ENCODE measurements at regions not wholly inside any gene's neighbourhood (a gene's known extent, or its start where the extent isn't known, plus 50 kb on each side); places are given as distances from the start of the nearest gene placed in this dataset.

- Histone ChIP-seq H3K27ac (ENCODE audit: low read depth, low read length, poor library complexity, severe bottlenecking) (no peak overlapping the region), H2AFZ (ENCODE audit: low read length) (no peak overlapping the region), H3K9me3 (ENCODE audit: low read length) (no peaks in the 10 kb centered on the region), H3K4me1 (ENCODE audit: insufficient read depth, low read length, poor library complexity, severe bottlenecking) (no peaks in the 10 kb centered on the region), H3K4me2 (ENCODE audit: low read length) (no peak overlapping the region), H3K4me3 (ENCODE audit: low read depth, low read length, poor library complexity, severe bottlenecking) (no peak overlapping the region), H3K9me2 (ENCODE audit: insufficient read depth, low read length) (no peaks in the 10 kb centered on the region), H3K36me3 (ENCODE audit: insufficient read depth, low read length) (no peaks in the 10 kb centered on the region), H4K20me1 (ENCODE audit: insufficient read depth, low read length) (no peaks in the 10 kb centered on the region), H3K79me2 (ENCODE audit: insufficient read depth, low read depth, low read length) (no peaks in the 10 kb centered on the region)
- ChIA-PET POLR2A (interaction anchor here (0.6 kb wide), 1 partner anchor 655 kb away, joined by 3 read pairs; no protein-coding TSS in a partner anchor), CTCF (ENCODE audit: unreplicated experiment) (no interaction called here)
- TF ChIP-seq EZH2phosphoT487 (IDR thresholded peaks at IDR 0.05; ENCODE audit: borderline replicate concordance, low read depth, low read length) (no peak), CTCF (conservative IDR thresholded peaks at IDR 0.05; ENCODE audit: low read length) (no peak)
- intact Hi-C loops (cut with micrococcal nuclease; ENCODE audit: unreplicated experiment): no loop called here
- DNase-seq (ENCODE audit: low spot score): no peak
- BruUV-seq (replicated peaks): no TSS peak
Measured at GRCh38 chr10:20662742-20663141, 234.4 kb downstream of the NEBL start.

- H3K4me1 ChIP-seq (ENCODE audit: insufficient read depth, low read length, poor library complexity, severe bottlenecking): no peaks in the 10 kb centered on the region
- no peak overlapping the region for H3K4me3 ChIP-seq (ENCODE audit: low read depth, low read length, poor library complexity, severe bottlenecking)
- H2AFZ ChIP-seq (ENCODE audit: low read length): no peak overlapping the region
- TF ChIP-seq CTCF (conservative IDR thresholded peaks at IDR 0.05; ENCODE audit: low read length) (no peak), EZH2phosphoT487 (IDR thresholded peaks at IDR 0.05; ENCODE audit: borderline replicate concordance, low read depth, low read length) (no peak)
- no peaks in the 10 kb centered on the region for H3K9me2 ChIP-seq (ENCODE audit: insufficient read depth, low read length)
- no peak overlapping the region for H3K27ac ChIP-seq (ENCODE audit: low read depth, low read length, poor library complexity, severe bottlenecking)
- H3K9me3 ChIP-seq (ENCODE audit: low read length): no peaks in the 10 kb centered on the region
- BruUV-seq (replicated peaks): no TSS peak
- DNase-seq (ENCODE audit: low spot score): no peak
- H3K4me2 ChIP-seq (ENCODE audit: low read length): no peak overlapping the region
- ChIA-PET POLR2A (interaction anchor here (0.7 kb wide), 1 partner anchor 18 kb away, joined by 3 read pairs; no protein-coding TSS in a partner anchor), CTCF (ENCODE audit: unreplicated experiment) (no interaction called here)
- intact Hi-C loops (cut with micrococcal nuclease; ENCODE audit: unreplicated experiment): no loop called here
- no peaks in the 10 kb centered on the region for H3K79me2 ChIP-seq (ENCODE audit: insufficient read depth, low read depth, low read length)
- no peaks in the 10 kb centered on the region for H3K36me3 ChIP-seq (ENCODE audit: insufficient read depth, low read length)
- H4K20me1 ChIP-seq (ENCODE audit: insufficient read depth, low read length): no peaks in the 10 kb centered on the region
Measured at GRCh38 chr10:20659225-20659624, 237.9 kb downstream of the NEBL start.

- H3K9me3 ChIP-seq (ENCODE audit: low read length): no peaks in the 10 kb centered on the region
- H4K20me1 ChIP-seq (ENCODE audit: insufficient read depth, low read length): no peaks in the 10 kb centered on the region
- H3K4me2 ChIP-seq (ENCODE audit: low read length): no peak overlapping the region
- ChIA-PET POLR2A (no interaction called here), CTCF (ENCODE audit: unreplicated experiment) (no interaction called here)
- H3K4me1 ChIP-seq (ENCODE audit: insufficient read depth, low read length, poor library complexity, severe bottlenecking): no peaks in the 10 kb centered on the region
- no TSS peak for BruUV-seq (replicated peaks)
- no peaks in the 10 kb centered on the region for H3K9me2 ChIP-seq (ENCODE audit: insufficient read depth, low read length)
- no peaks in the 10 kb centered on the region for H3K79me2 ChIP-seq (ENCODE audit: insufficient read depth, low read depth, low read length)
- TF ChIP-seq EZH2phosphoT487 (IDR thresholded peaks at IDR 0.05; ENCODE audit: borderline replicate concordance, low read depth, low read length) (no peak), CTCF (conservative IDR thresholded peaks at IDR 0.05; ENCODE audit: low read length) (no peak)
- DNase-seq (ENCODE audit: low spot score): no peak
- H3K27ac ChIP-seq (ENCODE audit: low read depth, low read length, poor library complexity, severe bottlenecking): no peak overlapping the region
- no peak overlapping the region for H3K4me3 ChIP-seq (ENCODE audit: low read depth, low read length, poor library complexity, severe bottlenecking)
- H3K36me3 ChIP-seq (ENCODE audit: insufficient read depth, low read length): no peaks in the 10 kb centered on the region
- intact Hi-C loops (cut with micrococcal nuclease; ENCODE audit: unreplicated experiment): no loop called here
- no peak overlapping the region for H2AFZ ChIP-seq (ENCODE audit: low read length)
Measured at GRCh38 chr10:20658158-20658557, 239.0 kb downstream of the NEBL start.
